Glutamatergic neuron (in vitro differentiated cells): ENCODE measurements at regions not wholly inside any gene's neighbourhood (a gene's known extent, or its start where the extent isn't known, plus 50 kb on each side); places are given as distances from the start of the nearest gene placed in this dataset.

Experiments used
- DNase-seq: peaks from one replicate; pipeline ENCODE4 v3.0.0; 2022
- H3K27ac Mint-ChIP-seq: one replicate; pipeline ENCODE4 v1.8.0; 2020; ENCODE audit warnings: mild to moderate bottlenecking, mixed read lengths, inconsistent platforms; ENCODE audit not compliant: unreplicated experiment
- H3K27me3 Mint-ChIP-seq: one replicate; pipeline ENCODE4 v1.8.0; 2020; ENCODE audit warnings: mild to moderate bottlenecking, moderate library complexity, mixed read lengths, inconsistent platforms; ENCODE audit not compliant: unreplicated experiment
- H3K36me3 Mint-ChIP-seq: one replicate; pipeline ENCODE4 v1.8.0; 2020; ENCODE audit warnings: mild to moderate bottlenecking, mixed read lengths, inconsistent platforms; ENCODE audit not compliant: unreplicated experiment
- H3K4me1 Mint-ChIP-seq: one replicate; pipeline ENCODE4 v1.8.0; 2020; ENCODE audit warnings: mild to moderate bottlenecking, low read depth, mixed read lengths, inconsistent platforms; ENCODE audit not compliant: unreplicated experiment
- H3K4me3 Mint-ChIP-seq: one replicate; pipeline ENCODE4 v1.8.0; 2020; ENCODE audit warnings: mild to moderate bottlenecking, mixed read lengths, inconsistent platforms; ENCODE audit not compliant: unreplicated experiment
- H3K9me3 Mint-ChIP-seq: one replicate; pipeline ENCODE4 v1.8.0; 2020; ENCODE audit warnings: mild to moderate bottlenecking, moderate library complexity, mixed read lengths, inconsistent platforms; ENCODE audit not compliant: unreplicated experiment
- CTCF ChIP-seq: fragments of 200-600 bp; sonication (generic); IDR thresholded peaks from one replicate; pipeline ENCODE4 v1.5.0; 2021; ENCODE audit not compliant: partially characterized antibody, unreplicated experiment

GRCh38 chr2:56565143-56565542 lies 381.4 kb downstream of the CCDC85A start:
- H3K4me1 Mint-ChIP-seq: peaks cover 20% of the 10 kb centered on the region
- no peaks in the 10 kb centered on the region for H3K27me3 Mint-ChIP-seq
- no peak overlapping the region for H3K4me3 Mint-ChIP-seq
- H3K9me3 Mint-ChIP-seq: no peaks in the 10 kb centered on the region
- no peak for TF ChIP-seq CTCF
- H3K27ac Mint-ChIP-seq: no peak overlapping the region
- no peaks in the 10 kb centered on the region for H3K36me3 Mint-ChIP-seq
- no peak for DNase-seq

GRCh38 chr2:56571074-56571473 lies 387.3 kb downstream of the CCDC85A start:
- no peak overlapping the region for H3K27ac Mint-ChIP-seq
- no peaks in the 10 kb centered on the region for H3K27me3 Mint-ChIP-seq
- DNase-seq: no peak
- H3K36me3 Mint-ChIP-seq: peaks cover 6% of the 10 kb centered on the region
- TF ChIP-seq CTCF: no peak
- H3K9me3 Mint-ChIP-seq: peaks cover 1% of the 10 kb centered on the region
- no peak overlapping the region for H3K4me3 Mint-ChIP-seq
- H3K4me1 Mint-ChIP-seq: peaks cover 14% of the 10 kb centered on the region

- no peaks in the 10 kb centered on the region for H3K27me3 Mint-ChIP-seq
- H3K9me3 Mint-ChIP-seq: peaks cover 5% of the 10 kb centered on the region
- no peak for DNase-seq
Measured at GRCh38 chr2:56576001-56576400, 392.2 kb downstream of the CCDC85A start.

GRCh38 chr2:56580242-56580641 lies 396.5 kb downstream of the CCDC85A start:
- no peak overlapping the region for H3K4me3 Mint-ChIP-seq
- peaks cover 3% of the 10 kb centered on the region for H3K9me3 Mint-ChIP-seq
- DNase-seq: no peak
- TF ChIP-seq CTCF: no peak
- H3K36me3 Mint-ChIP-seq: no peaks in the 10 kb centered on the region
- peaks cover 2% of the 10 kb centered on the region for H3K4me1 Mint-ChIP-seq
- no peaks in the 10 kb centered on the region for H3K27me3 Mint-ChIP-seq
- H3K27ac Mint-ChIP-seq: no peak overlapping the region

More at GRCh38 chr2:56576001-56576400, 392.2 kb downstream of the CCDC85A start:
- H3K4me3 Mint-ChIP-seq: no peak overlapping the region
- no peaks in the 10 kb centered on the region for H3K4me1 Mint-ChIP-seq
- no peak for TF ChIP-seq CTCF
- H3K27ac Mint-ChIP-seq: no peak overlapping the region
- H3K36me3 Mint-ChIP-seq: peaks cover 6% of the 10 kb centered on the region

- TF ChIP-seq CTCF: no peak
- Mint-ChIP-seq H3K4me3 (no peak overlapping the region), H3K27me3 (no peaks in the 10 kb centered on the region), H3K27ac (no peak overlapping the region), H3K36me3 (no peaks in the 10 kb centered on the region), H3K4me1 (peaks cover 2% of the 10 kb centered on the region), H3K9me3 (no peaks in the 10 kb centered on the region)
- DNase-seq: no peak
Measured at GRCh38 chr2:56582570-56582969, 398.8 kb downstream of the CCDC85A start.
